ENCODE measurements at regions not wholly inside any gene's neighbourhood (a gene's known extent, or its start where the extent isn't known, plus 50 kb on each side); places are given as distances from the start of the nearest gene placed in this dataset. TPM values are rescaled to one million over a fixed set of nuclear protein-coding genes. Genes with fewer than 3 reads are reported as not detected.

- no peaks in the 10 kb centered on the region for H3K9me3 Mint-ChIP-seq (ENCODE audit: unreplicated experiment)
Measured at GRCh38 chr20:7828437-7828836, 111.8 kb downstream of the HAO1 start.

GRCh38 chr20:7829031-7829430 lies 111.2 kb downstream of the HAO1 start:
- Mint-ChIP-seq H3K27ac (ENCODE audit: unreplicated experiment) (no peak overlapping the region), H3K27me3 (ENCODE audit: unreplicated experiment) (no peaks in the 10 kb centered on the region), H3K9me3 (ENCODE audit: unreplicated experiment) (peaks cover under 1% of the 10 kb centered on the region), H3K36me3 (ENCODE audit: unreplicated experiment) (no peaks in the 10 kb centered on the region), H3K4me1 (ENCODE audit: low read depth, unreplicated experiment) (no peaks in the 10 kb centered on the region), H3K4me3 (ENCODE audit: unreplicated experiment) (no peak overlapping the region)
- no peak for TF ChIP-seq CTCF (IDR thresholded peaks at IDR 0.05; ENCODE audit: partially characterized antibody, unreplicated experiment)
- DNase-seq: no peak

More at GRCh38 chr20:7828437-7828836, 111.8 kb downstream of the HAO1 start:
- no peak overlapping the region for H3K27ac Mint-ChIP-seq (ENCODE audit: unreplicated experiment)
- no peak for DNase-seq
- TF ChIP-seq CTCF (IDR thresholded peaks at IDR 0.05; ENCODE audit: partially characterized antibody, unreplicated experiment): no peak
- no peak overlapping the region for H3K4me3 Mint-ChIP-seq (ENCODE audit: unreplicated experiment)
- H3K36me3 Mint-ChIP-seq (ENCODE audit: unreplicated experiment): no peaks in the 10 kb centered on the region
- no peaks in the 10 kb centered on the region for H3K4me1 Mint-ChIP-seq (ENCODE audit: low read depth, unreplicated experiment)
- no peaks in the 10 kb centered on the region for H3K27me3 Mint-ChIP-seq (ENCODE audit: unreplicated experiment)

GRCh38 chr20:7829776-7830175 lies 110.5 kb downstream of the HAO1 start:
- no peak for TF ChIP-seq CTCF (IDR thresholded peaks at IDR 0.05; ENCODE audit: partially characterized antibody, unreplicated experiment)
- no peaks in the 10 kb centered on the region for H3K27me3 Mint-ChIP-seq (ENCODE audit: unreplicated experiment)

More at GRCh38 chr20:7829776-7830175, 110.5 kb downstream of the HAO1 start:
- Mint-ChIP-seq H3K9me3 (ENCODE audit: unreplicated experiment) (peaks cover 2% of the 10 kb centered on the region), H3K36me3 (ENCODE audit: unreplicated experiment) (no peaks in the 10 kb centered on the region), H3K4me3 (ENCODE audit: unreplicated experiment) (no peak overlapping the region), H3K4me1 (ENCODE audit: low read depth, unreplicated experiment) (no peaks in the 10 kb centered on the region), H3K27ac (ENCODE audit: unreplicated experiment) (no peak overlapping the region)
- no peak for DNase-seq

Small RNAs in the stretch of these regions (microRNA-seq; reads per million reads assigned to microRNA genes)
- gene MIR8062 (ENCODE audit: unreplicated experiment): not detected
